Stromal cell of bone marrow (primary cell): ENCODE measurements at regions not wholly inside any gene's neighbourhood (a gene's known extent, or its start where the extent isn't known, plus 50 kb on each side); places are given as distances from the start of the nearest gene placed in this dataset.
"Not testable (repeated sequence)": the region's sequence is repeated elsewhere in the genome, so short reads cannot be mapped to it uniquely, and the experiment has no call there.

Experiments
- DNase-seq: peaks from one replicate; pipeline ENCODE4 v3.0.0-alpha.2; 2012; ENCODE audit warnings: low read depth

DNA sequence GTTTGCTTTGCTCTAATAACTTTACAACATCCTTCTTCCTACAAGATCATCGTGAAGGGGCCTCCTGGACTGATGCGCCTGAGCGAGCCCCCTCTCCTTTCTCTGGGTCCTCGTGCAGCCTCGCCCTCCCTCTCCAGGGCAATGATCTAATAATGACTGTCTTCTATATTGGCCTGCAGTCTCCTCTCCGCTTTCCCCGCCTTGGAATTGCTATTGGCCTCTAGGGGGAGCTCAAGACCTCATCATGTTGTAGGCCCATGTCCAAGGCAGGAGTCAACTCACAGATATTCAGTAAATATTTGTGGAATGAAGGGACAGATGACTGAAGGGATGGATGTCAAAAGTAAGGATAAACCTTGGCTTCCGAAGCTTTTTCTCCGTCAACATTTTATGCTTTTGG is 1180.3 kb downstream of the TYW1 start:
- DNase-seq: peak; percentile 57

DNA sequence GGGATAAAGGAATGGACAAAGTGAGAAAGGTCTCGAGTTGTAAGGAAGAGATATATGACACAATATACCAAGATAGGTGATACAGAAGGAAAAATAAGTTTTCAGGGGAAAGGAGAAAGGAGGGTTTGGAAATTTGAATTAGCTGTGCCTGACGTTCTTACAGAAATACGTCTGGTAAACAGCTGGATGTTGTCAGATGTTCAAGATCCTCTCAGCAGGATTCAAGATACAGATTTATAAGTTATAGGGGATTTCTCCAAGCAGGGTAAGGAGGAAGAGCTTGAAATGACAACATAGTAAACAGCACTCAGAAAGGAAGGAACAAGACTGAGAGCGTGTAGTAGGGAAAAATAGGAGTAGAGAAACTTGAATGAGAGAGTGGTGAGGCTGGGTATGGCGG is 1184.1 kb downstream of the TYW1 start:
- no peak for DNase-seq

DNA sequence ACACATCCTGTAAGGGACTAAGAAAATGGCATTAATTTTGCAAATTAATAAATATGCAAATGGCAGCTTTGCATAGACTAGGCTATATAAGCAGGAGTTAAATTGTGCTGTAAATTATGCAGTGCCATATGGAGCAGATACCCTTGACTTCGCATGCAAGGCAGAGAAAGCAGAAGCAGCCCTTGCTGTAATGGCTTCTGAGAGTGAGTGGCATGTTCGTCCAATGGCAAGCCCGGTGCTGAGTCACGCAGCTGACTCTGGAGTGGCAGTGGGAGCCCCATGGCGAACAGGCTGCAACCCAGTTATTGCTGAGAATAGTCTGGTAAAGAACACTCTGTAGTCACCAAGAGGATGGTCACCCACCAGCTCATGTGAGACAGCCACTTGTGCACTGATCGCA is 1186.5 kb downstream of the TYW1 start:
- DNase-seq: no peak

DNA sequence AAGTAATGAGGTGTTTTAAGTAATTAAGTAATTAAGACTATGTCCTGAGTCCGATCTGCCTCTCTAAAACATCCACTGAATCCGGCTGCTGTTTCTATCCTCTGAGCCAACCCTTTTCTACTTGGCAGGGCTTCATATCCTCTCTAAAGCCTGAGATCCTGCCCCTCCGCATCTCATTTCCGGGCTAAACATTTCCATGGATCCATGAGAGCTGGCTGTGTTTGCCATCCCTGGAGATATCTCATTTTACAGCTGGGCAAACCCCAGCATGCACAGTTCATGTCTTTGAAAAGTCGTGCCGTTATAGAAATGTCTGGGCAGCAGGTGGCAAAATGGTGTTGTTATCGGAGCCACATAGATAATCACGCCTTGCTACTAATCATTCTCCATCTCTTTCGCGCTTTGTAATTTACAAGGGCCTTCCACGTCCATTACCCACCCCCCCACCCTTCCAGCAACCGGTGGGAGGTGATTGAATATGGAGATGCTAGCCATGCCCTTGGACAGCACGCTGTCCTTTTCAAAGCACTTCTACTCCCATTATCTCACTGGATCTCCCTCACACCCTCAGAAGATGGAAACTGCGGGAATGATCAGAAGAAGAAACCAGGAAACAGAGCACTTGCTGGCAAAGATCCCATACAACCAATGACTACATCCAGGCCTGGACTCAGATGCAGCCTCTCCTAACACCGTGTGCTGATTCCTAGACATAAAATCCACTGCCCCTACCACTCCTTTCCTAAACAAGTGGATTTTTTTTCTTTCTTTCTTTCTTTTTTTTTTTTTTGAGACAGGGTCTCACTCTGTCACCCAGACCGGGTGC is 1189.2 kb downstream of the TYW1 start:
- DNase-seq: peak; percentile 24

DNA sequence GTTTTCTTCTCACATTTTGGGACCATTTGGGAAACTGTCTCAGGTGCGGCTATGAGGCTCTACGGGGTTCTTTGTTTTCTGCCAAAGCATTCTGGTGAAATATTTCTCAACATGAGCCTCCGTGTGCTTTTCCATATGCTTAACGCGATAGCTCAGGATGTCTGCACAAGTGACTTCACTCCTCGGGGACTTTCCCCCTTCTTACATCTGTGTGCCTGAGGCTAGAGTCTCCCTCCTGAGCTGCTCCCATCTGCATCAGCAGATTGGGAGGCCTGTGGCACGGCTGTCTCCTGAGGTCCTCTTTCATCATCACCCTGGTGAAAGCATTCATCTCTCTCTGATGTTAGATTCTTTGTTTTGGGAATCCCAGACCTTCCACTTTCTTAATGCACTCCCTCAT is 1190.9 kb downstream of the TYW1 start:
- no peak for DNase-seq

DNA sequence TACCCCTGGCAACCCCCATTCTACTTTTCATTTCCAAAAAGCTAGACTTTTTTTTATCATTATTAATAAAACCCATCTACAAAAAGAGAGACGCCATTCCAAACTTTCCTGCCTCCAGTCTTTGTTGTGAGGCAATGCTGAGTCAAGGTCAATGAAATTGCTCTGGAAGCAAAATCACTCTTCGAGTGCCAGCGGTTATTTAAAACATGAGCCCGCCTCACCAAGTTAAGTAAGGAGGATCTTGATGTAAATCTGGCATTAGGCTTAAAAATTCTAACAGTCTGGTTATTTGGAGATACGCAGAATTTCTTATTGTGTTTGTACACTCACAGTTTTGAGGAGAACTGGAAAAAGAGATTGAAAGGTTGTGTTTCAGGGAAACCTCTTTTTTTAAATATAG is 1196.3 kb downstream of the TYW1 start:
- no peak for DNase-seq

DNA sequence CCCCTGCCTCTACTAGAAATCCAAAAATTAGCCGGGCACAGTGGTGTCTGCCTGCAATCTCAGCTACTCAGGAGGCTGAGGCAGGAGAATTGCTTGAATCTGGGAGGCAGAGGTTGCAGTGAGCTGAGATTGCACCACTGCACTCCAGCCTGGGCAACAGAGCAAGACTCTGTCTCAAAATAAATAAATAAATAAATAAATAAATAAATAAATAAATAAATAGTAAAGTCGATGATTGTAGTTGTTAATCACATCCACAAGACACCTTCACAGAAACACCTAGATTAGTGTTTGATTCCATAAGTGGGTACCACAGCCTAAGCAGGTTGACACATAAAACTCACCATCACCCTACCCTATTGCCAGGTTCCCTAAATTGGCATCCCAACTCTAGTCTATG is 1199.0 kb downstream of the TYW1 start:
- DNase-seq: not testable (repeated sequence)

DNA sequence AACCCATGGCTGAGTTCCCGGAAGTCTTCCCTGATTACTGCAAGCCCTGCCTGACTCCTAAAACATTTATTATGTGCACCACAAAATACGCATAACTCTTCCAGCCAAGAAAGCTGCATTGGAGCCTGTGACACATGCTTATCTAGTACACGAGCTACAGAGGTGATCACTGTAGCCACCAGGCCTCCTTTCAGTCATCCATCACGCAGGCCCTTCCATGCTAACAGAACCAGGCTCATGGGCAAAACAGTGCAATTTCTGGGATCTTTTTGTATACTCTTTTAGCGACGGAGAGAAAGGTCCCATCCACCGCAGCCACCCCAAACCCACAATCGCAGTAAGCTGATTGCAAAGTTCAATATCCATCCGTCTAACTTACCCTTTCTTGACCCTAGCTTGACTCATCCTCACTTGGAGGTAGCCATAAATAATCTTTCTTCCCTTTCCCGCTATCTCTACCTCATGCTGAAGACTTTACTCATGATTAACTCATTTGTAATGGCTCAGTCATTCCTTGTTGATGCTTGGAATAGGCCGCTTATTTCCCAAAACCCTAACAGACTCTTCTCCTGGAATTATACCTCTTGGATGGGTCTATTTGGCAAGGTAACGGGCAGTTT is 1203.5 kb downstream of the TYW1 start:
- no peak for DNase-seq

DNA sequence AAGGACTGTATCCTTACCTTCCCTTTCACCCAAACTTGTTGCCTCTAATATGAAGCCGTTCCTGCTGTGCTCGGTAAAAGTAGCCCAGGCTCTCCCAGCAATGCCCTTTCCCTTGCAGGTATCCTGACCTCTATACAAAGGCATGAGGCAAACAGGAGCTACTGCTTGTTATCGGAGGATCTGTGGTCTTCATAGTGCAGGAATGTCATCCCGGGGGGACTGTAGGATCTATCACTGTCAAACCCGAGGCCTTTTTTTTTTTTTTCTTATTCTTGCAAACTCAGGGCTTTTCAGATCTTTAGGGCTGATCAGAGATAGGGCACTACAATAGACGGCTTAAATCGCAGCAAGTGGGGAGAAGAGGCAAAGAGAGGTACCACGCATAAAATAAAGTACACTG is 1206.6 kb downstream of the TYW1 start:
- no peak for DNase-seq

DNA sequence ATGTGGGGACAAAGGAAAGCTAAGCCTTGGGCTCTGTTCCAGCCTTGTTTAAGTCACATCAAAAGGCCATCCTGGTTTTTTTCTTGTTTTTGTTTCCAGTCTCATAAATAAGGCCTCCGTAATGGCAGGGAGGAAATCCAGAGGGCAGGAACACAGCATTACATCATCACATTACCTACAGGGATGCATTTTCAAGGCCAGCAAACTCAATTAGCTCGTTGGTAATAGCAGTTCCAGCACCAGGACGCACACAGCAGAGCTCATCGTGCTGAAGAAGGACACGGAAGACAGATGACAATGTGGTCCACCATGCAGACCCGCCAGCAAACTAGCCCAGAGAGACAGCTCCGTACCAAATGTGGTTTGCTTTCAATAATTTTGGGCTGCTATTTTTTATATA is 1209.2 kb downstream of the TYW1 start:
- DNase-seq: no peak

DNA sequence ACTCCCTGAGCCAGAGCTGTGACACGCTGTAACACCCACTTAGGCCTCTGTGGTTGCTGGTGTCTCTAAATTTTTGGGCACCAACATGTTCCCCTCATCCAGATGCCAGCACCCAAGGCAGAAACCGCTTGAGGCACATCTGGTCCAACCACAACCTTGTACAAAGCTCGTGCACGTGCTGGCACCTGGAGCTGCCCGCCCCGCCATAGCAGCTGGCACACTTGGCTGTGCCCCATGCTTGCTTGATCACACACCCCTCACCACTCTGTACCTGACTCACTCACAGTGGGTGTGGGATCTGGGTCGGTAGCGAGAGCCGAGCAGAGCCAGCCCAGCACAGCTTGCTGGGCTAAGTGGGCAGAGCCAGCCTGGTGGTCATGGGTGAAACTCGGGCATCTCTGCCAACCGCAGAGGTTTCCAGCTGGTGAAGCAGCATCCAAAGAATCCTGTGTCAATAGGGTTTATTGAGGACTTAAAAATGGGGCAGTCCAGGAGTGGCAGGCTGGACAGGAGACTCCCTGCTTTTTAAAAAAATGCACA is 1210.4 kb downstream of the TYW1 start:
- no peak for DNase-seq

DNA sequence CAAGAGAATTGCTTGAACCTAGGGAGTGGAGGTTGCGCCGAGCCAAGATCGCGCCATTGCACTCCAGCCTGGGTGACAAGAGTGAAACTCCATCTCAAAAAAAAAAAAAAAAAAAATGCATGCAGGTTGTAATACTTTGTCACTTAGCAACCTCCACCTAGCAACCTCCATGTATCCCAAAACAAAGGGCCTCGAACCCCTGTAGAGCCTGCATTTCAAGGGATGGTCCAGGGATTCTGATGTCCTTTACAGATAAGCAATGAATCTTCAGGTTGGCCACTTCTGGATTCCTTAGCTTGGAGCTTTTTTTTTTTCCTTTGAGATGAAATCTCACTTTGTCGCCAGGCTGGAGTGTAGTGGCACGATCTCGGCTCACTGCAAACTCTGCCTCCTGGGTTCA is 1211.0 kb downstream of the TYW1 start:
- no peak for DNase-seq

DNA sequence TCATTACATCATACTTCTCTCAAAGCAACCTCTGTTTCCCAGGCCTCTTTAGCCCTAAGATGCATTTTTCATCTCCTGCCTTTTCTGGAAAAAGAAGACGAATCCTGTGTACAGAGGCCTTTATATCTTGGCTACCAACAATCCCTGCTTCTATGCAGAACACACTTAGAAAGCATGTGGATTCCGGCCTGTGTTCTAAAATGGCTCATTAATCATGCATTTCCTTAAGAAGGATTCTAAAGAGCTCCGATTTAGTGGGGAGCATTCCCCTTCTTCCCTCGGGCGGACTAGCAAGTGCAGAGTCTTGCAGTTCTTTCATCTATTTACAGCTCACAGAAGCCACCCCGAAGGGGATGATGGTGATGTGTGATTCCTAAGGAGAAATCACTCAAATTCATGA is 1212.9 kb downstream of the TYW1 start:
- no peak for DNase-seq

DNA sequence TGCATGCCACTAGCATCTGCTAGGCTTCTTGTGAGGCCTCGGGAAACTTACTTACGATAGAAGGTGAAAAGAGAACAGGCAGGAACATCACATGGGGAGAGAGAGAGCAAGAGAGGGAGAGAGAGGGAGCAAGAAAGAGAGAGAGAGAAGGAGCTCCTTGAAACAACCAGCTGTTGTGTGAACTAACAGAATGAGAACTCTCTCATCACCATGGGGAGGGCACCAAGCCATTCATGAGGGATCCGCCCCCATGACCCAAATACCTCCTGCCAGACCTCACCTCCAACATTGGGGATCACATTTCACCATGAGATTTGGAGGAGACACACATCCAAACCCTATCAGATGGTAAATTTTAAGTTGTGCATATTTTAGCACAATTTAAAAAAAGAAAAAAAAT is 1217.2 kb downstream of the TYW1 start:
- DNase-seq: no peak

DNA sequence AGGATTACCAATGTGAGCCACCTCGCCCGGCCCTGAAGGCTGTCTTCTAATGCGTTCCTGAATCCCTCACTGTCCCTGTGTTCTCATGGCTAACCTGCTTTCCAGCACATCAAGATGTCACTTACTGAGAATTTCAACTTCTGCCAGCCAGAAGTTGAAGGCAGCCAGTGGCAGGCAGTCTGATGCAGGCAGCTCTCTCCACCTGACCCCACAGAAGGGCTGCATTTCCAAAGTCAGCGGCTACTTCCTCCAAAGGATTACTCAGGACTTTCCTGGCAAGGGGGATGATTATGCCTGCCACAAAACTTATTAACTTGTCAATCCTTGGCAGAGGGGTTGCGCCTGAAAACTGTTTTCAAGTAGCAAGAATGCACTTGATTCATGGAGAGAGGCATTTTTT is 1219.4 kb downstream of the TYW1 start:
- peak; percentile 31 for DNase-seq

DNA sequence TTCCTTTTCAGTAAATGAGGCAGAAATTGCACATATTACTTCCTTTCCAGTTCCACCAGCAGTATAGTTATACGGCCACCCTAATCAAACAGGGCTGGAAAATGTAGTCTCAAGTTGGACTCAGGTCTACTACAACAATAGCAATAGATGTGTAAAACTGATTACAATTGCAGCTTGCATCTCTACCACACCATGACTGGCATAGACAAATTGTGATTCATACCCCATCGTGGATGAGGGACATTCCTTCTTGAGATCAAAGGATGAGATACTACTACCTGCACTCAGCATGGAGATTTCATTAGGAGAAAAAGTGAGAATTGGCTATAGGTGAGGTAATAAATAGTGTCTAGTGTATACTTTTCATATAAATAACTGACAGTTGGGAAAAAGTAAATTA is 1220.8 kb downstream of the TYW1 start:
- DNase-seq: no peak

DNA sequence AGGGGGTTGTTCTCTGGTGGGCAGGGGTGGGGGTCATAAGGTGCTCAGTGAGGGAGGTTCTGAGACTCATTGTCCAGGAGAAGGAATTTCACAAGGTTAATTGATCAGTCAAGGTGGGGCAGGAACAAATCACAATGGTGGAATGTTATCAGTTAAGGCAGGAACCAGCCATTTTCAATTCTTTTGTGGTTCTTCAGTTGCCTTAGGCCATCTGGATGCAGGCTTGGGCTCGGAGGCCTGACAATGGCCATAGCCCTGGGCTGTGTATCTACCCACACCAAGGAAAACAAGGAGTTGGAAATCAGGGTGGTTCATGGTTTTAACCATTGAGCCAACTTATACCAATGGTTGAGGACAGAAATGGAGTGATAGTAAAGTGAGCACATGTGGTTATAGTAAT is 1221.8 kb downstream of the TYW1 start:
- no peak for DNase-seq

DNA sequence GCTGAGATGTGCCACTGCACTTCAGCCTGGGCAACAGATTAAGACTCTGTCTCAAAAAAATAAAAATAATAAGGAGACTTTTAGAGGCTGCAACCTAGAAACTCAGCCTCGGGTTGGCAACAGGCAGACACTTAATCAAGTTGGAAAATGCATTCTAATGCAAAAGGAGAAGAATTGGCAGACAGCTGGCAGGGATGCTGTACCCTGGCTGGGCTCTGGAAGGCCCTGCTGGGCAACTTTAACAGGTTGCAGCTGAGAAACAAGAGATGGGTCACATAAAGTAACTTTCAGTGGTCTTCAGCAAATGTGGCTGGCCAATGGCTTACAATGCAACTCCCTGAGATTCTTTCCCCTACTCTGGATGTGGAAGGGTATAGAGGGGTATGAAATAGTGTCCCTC is 1225.7 kb downstream of the TYW1 start:
- DNase-seq: no peak

DNA sequence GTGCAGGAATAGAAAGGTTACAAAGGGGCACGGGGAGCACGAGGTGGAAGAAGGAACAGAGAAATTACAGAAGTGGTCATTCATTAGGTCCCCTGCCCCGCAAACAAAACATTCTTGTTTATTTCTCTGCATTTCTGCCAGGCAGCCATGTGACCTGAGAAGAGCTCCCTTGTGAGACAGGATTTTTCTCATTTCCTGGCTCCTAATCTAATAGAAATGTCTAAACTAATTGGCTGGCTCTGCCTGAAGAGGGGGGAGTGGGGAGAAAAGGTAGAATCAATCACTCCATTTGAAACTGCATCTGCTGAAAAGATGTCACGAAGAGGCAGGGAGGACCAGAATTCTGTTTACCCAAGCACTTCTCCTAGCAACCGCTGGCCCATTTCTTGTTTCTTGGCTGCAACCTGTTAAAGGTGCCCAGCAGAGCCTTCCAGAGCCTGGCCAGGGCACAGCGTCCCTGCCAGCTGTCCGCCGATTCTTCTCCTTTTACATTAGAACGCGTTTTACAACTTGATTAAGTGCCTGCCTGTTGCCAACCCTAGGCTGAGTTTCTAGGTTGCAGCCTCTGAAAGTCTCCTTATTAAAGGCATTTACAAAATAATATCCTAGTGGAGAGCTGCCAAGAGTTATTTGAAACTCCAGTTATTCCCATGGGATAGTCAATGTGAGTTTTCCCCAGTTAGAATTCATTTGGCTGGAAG is 1227.6 kb downstream of the TYW1 start:
- DNase-seq: no peak

DNA sequence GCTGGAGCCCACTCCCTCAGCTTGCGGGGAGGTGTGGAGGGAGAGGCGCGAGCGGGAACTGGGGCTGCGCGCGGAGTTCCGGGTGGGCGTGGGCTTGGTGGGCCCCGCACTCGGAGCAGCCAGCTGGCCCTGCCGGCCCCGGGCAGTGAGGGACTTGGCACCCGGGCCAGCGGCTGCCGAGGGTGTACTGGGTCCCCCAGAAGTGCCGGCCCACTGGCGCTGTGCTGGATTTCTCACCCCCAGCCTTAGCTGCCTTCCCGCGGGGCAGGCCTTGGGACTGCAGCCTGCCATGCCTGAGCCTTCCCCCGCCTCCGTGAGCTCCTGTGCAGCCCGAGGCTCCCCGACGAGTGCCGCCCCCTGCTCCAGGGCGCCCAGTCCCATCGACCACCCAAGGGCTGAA is 1234.4 kb downstream of the TYW1 start:
- DNase-seq: not testable (repeated sequence)

DNA sequence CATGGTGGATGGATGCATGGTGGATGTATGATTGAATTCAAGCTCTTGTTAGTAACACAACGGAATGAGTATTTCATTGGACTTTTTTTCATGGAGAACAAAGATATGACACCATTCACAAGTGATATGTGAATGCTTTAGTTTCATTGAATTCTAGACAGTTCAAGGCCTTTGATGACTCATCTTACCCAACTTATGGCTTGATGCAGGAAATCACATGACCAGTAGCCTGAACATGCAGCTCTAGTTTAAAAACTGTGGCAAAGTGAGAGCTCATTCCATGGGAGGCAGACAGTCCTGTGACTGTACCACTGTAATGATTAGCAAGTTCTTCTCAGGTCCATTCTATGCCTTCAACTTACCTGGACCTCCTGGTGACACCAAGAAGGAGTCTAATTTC is 1239.3 kb downstream of the TYW1 start:
- DNase-seq: no peak

DNA sequence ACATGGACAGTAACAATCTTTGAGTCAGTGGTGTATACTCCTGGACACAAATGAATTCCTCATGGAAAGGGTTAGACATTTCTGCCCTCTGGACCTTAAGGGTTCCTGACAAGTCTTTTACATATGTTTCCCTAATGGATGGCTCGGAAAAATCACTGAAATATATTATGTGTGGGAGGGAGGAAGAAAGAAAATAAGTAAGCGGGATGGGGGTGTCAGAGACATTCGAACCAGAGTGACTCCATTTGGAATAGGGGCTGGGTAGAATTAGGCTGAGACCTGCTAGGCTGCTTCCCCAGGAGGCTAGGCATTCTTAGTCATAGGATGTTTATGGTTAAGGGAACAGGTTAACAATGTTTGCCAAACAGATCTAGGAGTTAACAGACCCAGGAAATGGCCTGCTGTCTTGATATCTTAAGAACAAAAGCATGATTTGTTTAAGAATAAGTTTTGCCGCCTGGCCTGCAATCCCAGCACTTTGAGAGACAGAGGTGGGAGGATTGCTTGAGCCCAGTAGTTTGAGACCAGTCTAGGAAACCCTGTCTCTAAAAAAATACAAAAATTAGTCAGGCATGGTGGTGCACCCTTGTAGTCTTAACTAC is 1241.7 kb downstream of the TYW1 start:
- DNase-seq: no peak

DNA sequence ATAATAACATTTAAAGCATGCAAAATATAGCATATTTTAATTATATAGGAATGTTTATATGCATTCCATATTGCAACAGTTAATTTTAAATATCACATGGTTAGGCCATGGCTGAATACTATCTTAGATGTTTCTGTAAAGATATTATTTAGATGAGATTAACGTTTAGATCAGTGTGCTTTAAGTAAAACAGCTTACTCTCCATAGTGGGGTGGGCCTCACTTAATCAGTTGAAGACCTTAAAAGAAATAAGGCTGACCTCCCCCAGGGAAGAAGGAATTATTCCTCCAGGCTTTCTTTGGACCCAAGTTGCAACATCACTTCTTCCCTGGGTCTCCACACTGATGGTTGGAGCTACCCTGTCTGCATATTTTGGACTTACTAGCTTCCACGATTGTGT is 1246.5 kb downstream of the TYW1 start:
- no peak for DNase-seq
